SU-DHL-6 (cell line): ENCODE measurements at regions not wholly inside any gene's neighbourhood (a gene's known extent, or its start where the extent isn't known, plus 50 kb on each side); places are given as distances from the start of the nearest gene placed in this dataset.

Experiments used
- H2AFZ ChIP-seq: fragments of 200-600 bp; sonication (generic); 2 replicates; pipeline ENCODE4 v1.6.1; 2014; ENCODE audit warnings: low read depth, mild to moderate bottlenecking, moderate library complexity, mixed read lengths, antibody characterized with exemption, low read length; ENCODE audit not compliant: severe bottlenecking
- H3F3A ChIP-seq: fragments of 200-600 bp; shearing (Covaris generic); 2 replicates; pipeline ENCODE4 v1.6.0; 2016; ENCODE audit warnings: antibody characterized with exemption, mild to moderate bottlenecking; ENCODE audit not compliant: insufficient read depth
- H3K27ac ChIP-seq: fragments of 200-600 bp; sonication (generic); 2 replicates; pipeline ENCODE4 v1.5.1; 2016; ENCODE audit warnings: low read depth, mild to moderate bottlenecking, low read length, moderate library complexity, mixed read lengths
- H3K27me3 ChIP-seq: fragments of 200-600 bp; sonication (generic), shearing (Covaris generic); 2 replicates; pipeline ENCODE4 v1.6.0; 2014; ENCODE audit warnings: mild to moderate bottlenecking, low read length
- H3K36me3 ChIP-seq: fragments of 200-600 bp; sonication (generic); 2 replicates; pipeline ENCODE4 v1.6.1; 2014; ENCODE audit warnings: mild to moderate bottlenecking, low read length, mixed read lengths
- H3K4me2 ChIP-seq: fragments of 300-600, 200-600 bp; shearing (Covaris generic), sonication (generic); 2 replicates; pipeline ENCODE4 v1.6.0; 2014; ENCODE audit warnings: low read length, low read depth, mild to moderate bottlenecking; ENCODE audit not compliant: poor library complexity, severe bottlenecking
- H3K4me3 ChIP-seq: fragments of 200-600 bp; sonication (generic); 2 replicates; pipeline ENCODE4 v1.5.1; 2014; ENCODE audit warnings: antibody characterized with exemption, low read length, mild to moderate bottlenecking, mixed read lengths; ENCODE audit not compliant: insufficient read depth, poor library complexity, severe bottlenecking
- H3K79me2 ChIP-seq: fragments of 200-600 bp; sonication (generic); 2 replicates; pipeline ENCODE4 v1.6.1; 2014; ENCODE audit warnings: mild to moderate bottlenecking, low read length, moderate library complexity; ENCODE audit not compliant: insufficient read depth
- H3K9ac ChIP-seq: fragments of 200-600 bp; sonication (generic); 2 replicates; pipeline ENCODE4 v1.7.0; 2014; ENCODE audit warnings: mild to moderate bottlenecking, low read length
- H3K9me2 ChIP-seq: fragments of 200-600 bp; sonication (generic); replicated peaks from 2 replicates; pipeline ENCODE4 v1.6.1; 2014; ENCODE audit warnings: low read length; ENCODE audit not compliant: insufficient read depth
- H3K9me3 ChIP-seq: fragments of 200-600 bp; sonication (generic); 2 replicates; pipeline ENCODE4 v1.6.1; 2014; ENCODE audit warnings: low read length, mixed read lengths; ENCODE audit not compliant: insufficient read depth
- H4K20me1 ChIP-seq: fragments of 200-600 bp; sonication (generic); 2 replicates; pipeline ENCODE4 v1.6.1; 2014; ENCODE audit warnings: low read depth, mild to moderate bottlenecking, antibody characterized with exemption, low read length, moderate library complexity, mixed read lengths
- CTCF ChIP-seq: fragments of 200-600 bp; sonication (generic); IDR thresholded peaks from one replicate; pipeline ENCODE4 v1.5.1; 2017; ENCODE audit warnings: antibody characterized with exemption, mild to moderate bottlenecking, low read length, moderate library complexity; ENCODE audit not compliant: insufficient read depth, poor library complexity, severe bottlenecking
- EZH2phosphoT487 ChIP-seq: fragments of 200-600 bp; sonication (generic), shearing (Covaris generic); conservative IDR thresholded peaks from 2 replicates; pipeline ENCODE4 v1.6.1; 2018; ENCODE audit warnings: mild to moderate bottlenecking, antibody characterized with exemption, low read length, moderate library complexity, mixed read lengths

GRCh38 chr9:93826209-93826608 lies 128.9 kb downstream of the BARX1 start:
- Histone ChIP-seq H3K79me2 (no peaks in the 10 kb centered on the region), H3K4me3 (no peak overlapping the region), H3K4me2 (no peak overlapping the region)

DNA sequence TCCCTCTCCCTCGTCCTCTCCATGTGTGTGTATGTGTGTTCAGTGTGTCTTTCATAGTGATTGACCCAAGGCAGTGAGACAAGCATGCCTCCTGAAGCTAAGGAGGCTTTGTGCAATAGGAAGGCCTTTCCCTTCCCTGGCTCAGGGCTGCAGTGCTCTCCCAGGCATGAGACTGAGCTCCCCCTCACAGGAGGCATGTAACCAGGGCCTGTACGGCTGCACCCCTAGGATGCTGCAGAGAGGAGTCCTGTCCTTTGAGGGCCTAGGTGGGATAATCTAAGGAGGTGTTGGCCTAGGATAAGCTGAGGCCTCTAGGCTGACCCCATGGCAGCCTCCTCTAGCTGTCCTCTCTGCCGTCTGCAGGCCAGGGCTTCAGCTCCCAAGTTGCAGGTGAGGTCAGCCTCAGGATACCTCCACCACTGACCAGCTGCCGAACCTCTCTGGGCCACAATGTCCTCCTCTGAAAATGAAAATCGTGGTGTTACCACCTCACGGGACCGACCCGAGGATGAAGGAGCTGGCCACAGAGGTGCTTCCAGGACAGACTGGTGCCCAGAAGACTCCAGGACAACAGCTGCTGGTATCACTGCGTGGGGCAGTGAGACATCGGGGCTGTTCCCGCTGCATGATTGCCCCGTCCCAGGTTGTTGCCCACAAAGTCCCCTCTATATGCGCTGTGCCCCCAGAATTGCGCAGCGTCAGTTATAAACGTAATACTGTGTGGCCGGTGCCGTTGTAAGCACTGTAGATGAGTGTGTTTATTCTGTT lies 129.6 kb downstream of the BARX1 start:
- Histone ChIP-seq H3K79me2 (no peaks in the 10 kb centered on the region), H2AFZ (no peak overlapping the region)

More at GRCh38 chr9:93826209-93826608, 128.9 kb downstream of the BARX1 start:
- Histone ChIP-seq H2AFZ (no peak overlapping the region), H3K9ac (no peak overlapping the region), H3K27me3 (no peaks in the 10 kb centered on the region), H4K20me1 (no peaks in the 10 kb centered on the region), H3K36me3 (no peaks in the 10 kb centered on the region), H3K9me3 (no peaks in the 10 kb centered on the region), H3F3A (no peaks in the 10 kb centered on the region), H3K9me2 (no peaks in the 10 kb centered on the region), H3K27ac (no peak overlapping the region)
- no peak for TF ChIP-seq EZH2phosphoT487
- TF ChIP-seq CTCF: peak; percentile 42

GRCh38 chr9:93824386-93825294 lies 130.5 kb downstream of the BARX1 start:
- H3K4me3 ChIP-seq: no peak overlapping the region
- no peaks in the 10 kb centered on the region for H3K9me3 ChIP-seq
- no peak overlapping the region for H3K27ac ChIP-seq
- no peaks in the 10 kb centered on the region for H4K20me1 ChIP-seq
- no peak overlapping the region for H3K9ac ChIP-seq
- no peak overlapping the region for H2AFZ ChIP-seq
- no peaks in the 10 kb centered on the region for H3K9me2 ChIP-seq
- TF ChIP-seq CTCF: no peak
- TF ChIP-seq EZH2phosphoT487: no peak
- no peak overlapping the region for H3K4me2 ChIP-seq
- H3K36me3 ChIP-seq: no peaks in the 10 kb centered on the region
- no peaks in the 10 kb centered on the region for H3F3A ChIP-seq
- H3K79me2 ChIP-seq: no peaks in the 10 kb centered on the region
- no peaks in the 10 kb centered on the region for H3K27me3 ChIP-seq

More for the DNA sequence above, 129.6 kb downstream of the BARX1 start:
- Histone ChIP-seq H3K27me3 (no peaks in the 10 kb centered on the region), H3K27ac (no peak overlapping the region), H3F3A (no peaks in the 10 kb centered on the region), H3K4me2 (no peak overlapping the region), H3K9me2 (no peaks in the 10 kb centered on the region), H3K9me3 (no peaks in the 10 kb centered on the region), H3K9ac (no peak overlapping the region), H3K36me3 (no peaks in the 10 kb centered on the region), H3K4me3 (no peak overlapping the region), H4K20me1 (no peaks in the 10 kb centered on the region)
- TF ChIP-seq CTCF (no peak), EZH2phosphoT487 (no peak)
